GM12878 (cell line): ENCODE measurements at regions not wholly inside any gene's neighbourhood (a gene's known extent, or its start where the extent isn't known, plus 50 kb on each side); places are given as distances from the start of the nearest gene placed in this dataset.

Experiments
- ATAC-seq: fragments of 200-7000 bp; cut with Tn5 transposase; 3 replicates; pipeline ENCODE4 v1.9.1; 2020; ENCODE audit warnings: mild to moderate bottlenecking, moderate library complexity
- BruUV-seq: library from RNA; stranded (reverse); fragments of 400-500 nt; replicated peaks from 2 replicates; lab custom pipeline; 2021; lab: Mats Ljungman, UMichigan
- CTCF ChIA-PET: fragments of 300-600 bp; sonication (Branson Sonifier 250); formaldehyde crosslinking; extraction: SDS; loops from one replicate; lab custom pipeline; 2021; ENCODE audit warnings: inconsistent platforms; lab: Yijun Ruan, JAX
- POLR2A ChIA-PET: fragments of 350-600 bp; formaldehyde crosslinking; extraction: SDS; loops from one replicate; lab custom pipeline; 2021; ENCODE audit warnings: inconsistent platforms; lab: Charles Lee
- RAD21 ChIA-PET: fragments of 300-600 bp; sonication (Branson Sonifier 250); formaldehyde crosslinking; loops from one replicate; lab custom pipeline; 2023; ENCODE audit warnings: antibody characterized with exemption; ENCODE audit not compliant: unreplicated experiment; lab: Charles Lee
- SMC1A ChIA-PET: fragments of 300-600 bp; sonication (Branson Sonifier 250); formaldehyde crosslinking; loops from one replicate; lab custom pipeline; 2023; ENCODE audit not compliant: unreplicated experiment, uncharacterized antibody; lab: Charles Lee
- DNase-seq: peaks from one replicate; pipeline ENCODE4 v3.0.0-alpha.2; 2011; ENCODE audit warnings: low read depth, low spot score
- FAIRE-seq: peaks from 3 replicates; lab custom pipeline; 2011; peaks lifted over from hg19 to GRCh38; lab: Jason Lieb, UNC
- H2AFZ ChIP-seq: 2 replicates; pipeline ENCODE4 v1.6.0; 2011; ENCODE audit warnings: low read depth, low read length, control low read depth; ENCODE audit not compliant: control insufficient read depth
- H3K27ac ChIP-seq: 2 replicates; pipeline ENCODE4 v1.5.1; 2011; ENCODE audit warnings: control low read depth; ENCODE audit not compliant: control insufficient read depth, insufficient read depth
- H3K27me3 ChIP-seq, 2 experiments: replicated peaks in 1 of 2; 2 replicates each; pipeline versions ENCODE4 v1.6.0 to v1.6.1; 2011; ENCODE audit warnings: low read length in 1 of 2; ENCODE audit not compliant: control insufficient read depth in 2 of 2, insufficient read depth in 2 of 2
- H3K36me3 ChIP-seq, 2 experiments: 2 replicates each; pipeline ENCODE4 v1.5.1; 2011; ENCODE audit warnings: low read length in 1 of 2; ENCODE audit not compliant: control insufficient read depth in 2 of 2, insufficient read depth in 2 of 2
- H3K4me1 ChIP-seq: 2 replicates; pipeline ENCODE4 v1.6.1; 2011; ENCODE audit warnings: mild to moderate bottlenecking, low read length, moderate library complexity, mixed read lengths; ENCODE audit not compliant: control insufficient read depth, insufficient read depth
- H3K4me2 ChIP-seq: 2 replicates; pipeline ENCODE4 v1.6.0; 2011; ENCODE audit warnings: control low read depth; ENCODE audit not compliant: control insufficient read depth, insufficient read depth
- H3K4me3 ChIP-seq: fragments of 200-600 bp; sonication (generic); 2 replicates; pipeline ENCODE4 v1.5.1; 2016
- H3K79me2 ChIP-seq: 2 replicates; pipeline ENCODE4 v1.6.0; 2011; ENCODE audit warnings: low read length; ENCODE audit not compliant: control insufficient read depth, insufficient read depth
- H3K9ac ChIP-seq: 2 replicates; pipeline ENCODE4 v1.8.0; 2011; ENCODE audit warnings: low read length, control low read depth, mixed read lengths; ENCODE audit not compliant: control insufficient read depth, insufficient read depth
- H3K9me3 ChIP-seq: replicated peaks from 3 replicates; pipeline ENCODE4 v1.5.1; 2011; ENCODE audit warnings: mild to moderate bottlenecking, low read length; ENCODE audit not compliant: control insufficient read depth, insufficient read depth
- H4K20me1 ChIP-seq: 2 replicates; pipeline ENCODE4 v1.6.0; 2011; ENCODE audit not compliant: control insufficient read depth, insufficient read depth
- BCL11A ChIP-seq: IDR thresholded peaks from 2 replicates; pipeline ENCODE4 v1.6.1; 2011; ENCODE audit warnings: low read depth, low read length
- BRCA1 ChIP-seq: IDR thresholded peaks from 2 replicates; pipeline ENCODE4 v1.6.1; 2011; ENCODE audit warnings: low read depth, low read length, improper control_type of control experiment
- CEBPB ChIP-seq, 2 experiments: fragments of 150-350 bp in 1 of 2; IDR thresholded peaks; 2 replicates each; pipeline ENCODE4 v1.6.1; 2012 to 2014; ENCODE audit warnings: low read depth in 2 of 2, low read length in 2 of 2, borderline replicate concordance in 1 of 2, inconsistent platforms in 1 of 2
- EP300 ChIP-seq, 2 experiments: fragments of 150-350 bp in 1 of 2; IDR thresholded peaks; 2 replicates each; pipeline ENCODE4 v1.6.1; 2011 to 2012; ENCODE audit warnings: low read depth in 2 of 2, low read length in 2 of 2, borderline replicate concordance in 1 of 2, improper control_type of control experiment in 1 of 2, inconsistent platforms in 1 of 2; ENCODE audit not compliant: control insufficient read depth in 1 of 2
- HCFC1 ChIP-seq: fragments of 150-350 bp; IDR thresholded peaks from 2 replicates; pipeline ENCODE4 v1.6.1; 2014; ENCODE audit warnings: low read length
- IKZF2 ChIP-seq, 2 experiments: fragments of 450-650 bp; IDR thresholded peaks; 2 replicates each; pipeline ENCODE4 v1.6.1; 2017; ENCODE audit warnings: mild to moderate bottlenecking in 2 of 2, moderate library complexity in 2 of 2
- JUNB ChIP-seq: IDR thresholded peaks from 2 replicates; pipeline ENCODE4 v1.6.1; 2016; ENCODE audit warnings: antibody characterized with exemption, mild to moderate bottlenecking
- KAT2A ChIP-seq: conservative IDR thresholded peaks from 2 replicates; pipeline ENCODE4 v1.6.1; 2011; ENCODE audit warnings: low read depth, low read length; ENCODE audit not compliant: control insufficient read depth
- MTA3 ChIP-seq: IDR thresholded peaks from 2 replicates; pipeline ENCODE4 v1.6.1; 2012; ENCODE audit warnings: low read length, inconsistent platforms, borderline replicate concordance
- PAX8 ChIP-seq: fragments of 450-650 bp; IDR thresholded peaks from 2 replicates; pipeline ENCODE4 v1.6.1; 2017; ENCODE audit warnings: mild to moderate bottlenecking, moderate library complexity
- SMAD5 ChIP-seq: IDR thresholded peaks from 2 replicates; pipeline ENCODE4 v1.6.1; 2016; ENCODE audit warnings: antibody characterized with exemption, low read depth
- STAT1 ChIP-seq: fragments of 450-650 bp; conservative IDR thresholded peaks from 2 replicates; pipeline ENCODE4 v1.6.1; 2014; ENCODE audit warnings: antibody characterized with exemption, mild to moderate bottlenecking
- TARDBP ChIP-seq: IDR thresholded peaks from 2 replicates; pipeline ENCODE4 v1.6.1; 2016; ENCODE audit warnings: borderline replicate concordance
- TCF12 ChIP-seq: IDR thresholded peaks from 2 replicates; pipeline ENCODE4 v1.6.1; 2011; ENCODE audit warnings: low read depth, mild to moderate bottlenecking, low read length
- ZBED1 ChIP-seq: IDR thresholded peaks from 2 replicates; pipeline ENCODE4 v1.6.1; 2016; ENCODE audit warnings: borderline replicate concordance
- ZNF622 ChIP-seq: fragments of 450-650 bp; IDR thresholded peaks from 2 replicates; pipeline ENCODE4 v1.6.1; 2017; ENCODE audit warnings: mild to moderate bottlenecking, inconsistent platforms
- WGBS: methylation state at CpG from one replicate; pipeline ENCODE4 v1.1.6; 2016; ENCODE audit warnings: low lambda C conversion rate; ENCODE audit not compliant: insufficient replicate concordance, insufficient coverage; ENCODE audit errors: missing lambda C conversion rate; 5-methylcytosine and 5-hydroxymethylcytosine counted together
- in situ Hi-C: fragments of 300-500 bp; cut with MboI; formaldehyde crosslinking; loops from 9 replicates; pipeline ENCODE4 v1.14.3; 2018; ENCODE audit warnings: mixed read lengths
- intact Hi-C: fragments of 100-400 bp; cut with micrococcal nuclease; formaldehyde crosslinking; loops from one replicate; pipeline ENCODE4 v1.14.2; 2022; ENCODE audit not compliant: unreplicated experiment
- TF ChIP-seq, protein P1 (sequence below): fragments of 150-350 bp; IDR thresholded peaks from 2 replicates; pipeline ENCODE4 v1.6.1; 2016; ENCODE audit warnings: low read depth, low read length
- TF ChIP-seq, protein P2 (sequence below): fragments of 150-350 bp; IDR thresholded peaks from 2 replicates; pipeline ENCODE4 v1.6.1; 2014; ENCODE audit warnings: mild to moderate bottlenecking, low read depth, low read length
- TF ChIP-seq, protein P3 (sequence below): fragments of 450-650 bp; IDR thresholded peaks from 2 replicates; pipeline ENCODE4 v1.6.1; 2018; ENCODE audit warnings: borderline replicate concordance, mild to moderate bottlenecking; ENCODE audit not compliant: partially characterized antibody

DNA sequence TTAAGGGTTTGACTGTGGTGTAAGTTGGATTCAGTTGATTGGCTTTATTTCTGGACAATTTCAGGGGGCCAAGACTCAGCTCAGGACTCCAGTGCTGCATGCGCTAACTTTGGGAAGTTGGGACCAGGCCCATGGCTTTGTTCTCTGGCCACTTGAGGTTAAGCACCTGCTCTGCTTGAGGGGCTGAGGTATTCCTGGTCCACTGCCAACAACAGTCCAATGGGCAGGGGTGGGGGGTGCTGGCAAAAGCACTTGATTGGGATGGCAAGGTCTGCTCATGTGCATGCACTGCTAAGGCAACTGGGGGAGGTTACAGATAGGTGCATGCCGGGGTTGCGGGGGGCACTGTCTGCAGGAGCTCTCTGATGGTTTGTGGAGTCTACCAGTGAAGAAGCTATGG is 52.6 kb upstream of the ASB17 start:
- H3K9ac ChIP-seq = no peak overlapping the region
- no peak overlapping the region for H3K27ac ChIP-seq
- no peak overlapping the region for H2AFZ ChIP-seq
- WGBS = 48% methylated on average over 3 of the region's 3 CpGs
- FAIRE-seq (no peak), ATAC-seq (no peak), DNase-seq (no peak)
- no peaks in the 10 kb centered on the region for H3K27me3 ChIP-seq
- BruUV-seq = no TSS peak
- no peaks in the 10 kb centered on the region for H3K79me2 ChIP-seq
- no peak overlapping the region for H3K4me2 ChIP-seq
- intact Hi-C loops = loop anchor here (5.0 to 10.0 kb wide), 3 partner anchors 47 to 262 kb away; partner anchors contain the start of genes ACADM and RABGGTB
- H3K36me3 ChIP-seq = no peaks in the 10 kb centered on the region
- no peaks in the 10 kb centered on the region for H4K20me1 ChIP-seq
- in situ Hi-C loops = loop anchor here (5.0 to 10.0 kb wide), 2 partner anchors 197 to 260 kb away; partner anchors contain the start of genes ACADM and RABGGTB
- CTCF ChIA-PET = interaction anchor here (0.6 to 2.7 kb wide), 4 partner anchors 8 to 168 kb away, joined by 3 to 12 read pairs (median 4); no protein-coding TSS in a partner anchor
- POLR2A ChIA-PET = interaction anchor here (0.6 kb wide), 1 partner anchor 275 kb away, joined by 3 read pairs; no protein-coding TSS in a partner anchor
- RAD21 ChIA-PET = interaction anchor here (0.6 to 1.7 kb wide), 7 partner anchors 11 to 1162 kb away, joined by 3 to 11 read pairs (median 4); no protein-coding TSS in a partner anchor
- TF ChIP-seq BCL11A (no peak), ZNF622 (no peak), BRCA1 (no peak), STAT1 (no peak), CEBPB (IDR thresholded peaks at IDR 0.05; ENCODE audit: borderline replicate concordance in 1 of 2, low read depth in 2 of 2, low read length in 2 of 2) (no peak), HCFC1 (no peak), IKZF2 (IDR thresholded peaks at IDR 0.05) (no peak), ZBED1 (no peak), PAX8 (no peak), JUNB (no peak), TCF12 (no peak), KAT2A (no peak), MTA3 (no peak), TARDBP (no peak), SMAD5 (no peak), EP300 (IDR thresholded peaks at IDR 0.05; ENCODE audit: borderline replicate concordance in 1 of 2, control insufficient read depth in 1 of 2, low read depth in 2 of 2, low read length in 2 of 2) (no peak)
- TF ChIP-seq, protein P1, sequence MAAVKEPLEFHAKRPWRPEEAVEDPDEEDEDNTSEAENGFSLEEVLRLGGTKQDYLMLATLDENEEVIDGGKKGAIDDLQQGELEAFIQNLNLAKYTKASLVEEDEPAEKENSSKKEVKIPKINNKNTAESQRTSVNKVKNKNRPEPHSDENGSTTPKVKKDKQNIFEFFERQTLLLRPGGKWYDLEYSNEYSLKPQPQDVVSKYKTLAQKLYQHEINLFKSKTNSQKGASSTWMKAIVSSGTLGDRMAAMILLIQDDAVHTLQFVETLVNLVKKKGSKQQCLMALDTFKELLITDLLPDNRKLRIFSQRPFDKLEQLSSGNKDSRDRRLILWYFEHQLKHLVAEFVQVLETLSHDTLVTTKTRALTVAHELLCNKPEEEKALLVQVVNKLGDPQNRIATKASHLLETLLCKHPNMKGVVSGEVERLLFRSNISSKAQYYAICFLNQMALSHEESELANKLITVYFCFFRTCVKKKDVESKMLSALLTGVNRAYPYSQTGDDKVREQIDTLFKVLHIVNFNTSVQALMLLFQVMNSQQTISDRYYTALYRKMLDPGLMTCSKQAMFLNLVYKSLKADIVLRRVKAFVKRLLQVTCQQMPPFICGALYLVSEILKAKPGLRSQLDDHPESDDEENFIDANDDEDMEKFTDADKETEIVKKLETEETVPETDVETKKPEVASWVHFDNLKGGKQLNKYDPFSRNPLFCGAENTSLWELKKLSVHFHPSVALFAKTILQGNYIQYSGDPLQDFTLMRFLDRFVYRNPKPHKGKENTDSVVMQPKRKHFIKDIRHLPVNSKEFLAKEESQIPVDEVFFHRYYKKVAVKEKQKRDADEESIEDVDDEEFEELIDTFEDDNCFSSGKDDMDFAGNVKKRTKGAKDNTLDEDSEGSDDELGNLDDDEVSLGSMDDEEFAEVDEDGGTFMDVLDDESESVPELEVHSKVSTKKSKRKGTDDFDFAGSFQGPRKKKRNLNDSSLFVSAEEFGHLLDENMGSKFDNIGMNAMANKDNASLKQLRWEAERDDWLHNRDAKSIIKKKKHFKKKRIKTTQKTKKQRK = no peak
- TF ChIP-seq, protein P2, sequence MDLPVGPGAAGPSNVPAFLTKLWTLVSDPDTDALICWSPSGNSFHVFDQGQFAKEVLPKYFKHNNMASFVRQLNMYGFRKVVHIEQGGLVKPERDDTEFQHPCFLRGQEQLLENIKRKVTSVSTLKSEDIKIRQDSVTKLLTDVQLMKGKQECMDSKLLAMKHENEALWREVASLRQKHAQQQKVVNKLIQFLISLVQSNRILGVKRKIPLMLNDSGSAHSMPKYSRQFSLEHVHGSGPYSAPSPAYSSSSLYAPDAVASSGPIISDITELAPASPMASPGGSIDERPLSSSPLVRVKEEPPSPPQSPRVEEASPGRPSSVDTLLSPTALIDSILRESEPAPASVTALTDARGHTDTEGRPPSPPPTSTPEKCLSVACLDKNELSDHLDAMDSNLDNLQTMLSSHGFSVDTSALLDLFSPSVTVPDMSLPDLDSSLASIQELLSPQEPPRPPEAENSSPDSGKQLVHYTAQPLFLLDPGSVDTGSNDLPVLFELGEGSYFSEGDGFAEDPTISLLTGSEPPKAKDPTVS = no peak
- TF ChIP-seq, protein P3, sequence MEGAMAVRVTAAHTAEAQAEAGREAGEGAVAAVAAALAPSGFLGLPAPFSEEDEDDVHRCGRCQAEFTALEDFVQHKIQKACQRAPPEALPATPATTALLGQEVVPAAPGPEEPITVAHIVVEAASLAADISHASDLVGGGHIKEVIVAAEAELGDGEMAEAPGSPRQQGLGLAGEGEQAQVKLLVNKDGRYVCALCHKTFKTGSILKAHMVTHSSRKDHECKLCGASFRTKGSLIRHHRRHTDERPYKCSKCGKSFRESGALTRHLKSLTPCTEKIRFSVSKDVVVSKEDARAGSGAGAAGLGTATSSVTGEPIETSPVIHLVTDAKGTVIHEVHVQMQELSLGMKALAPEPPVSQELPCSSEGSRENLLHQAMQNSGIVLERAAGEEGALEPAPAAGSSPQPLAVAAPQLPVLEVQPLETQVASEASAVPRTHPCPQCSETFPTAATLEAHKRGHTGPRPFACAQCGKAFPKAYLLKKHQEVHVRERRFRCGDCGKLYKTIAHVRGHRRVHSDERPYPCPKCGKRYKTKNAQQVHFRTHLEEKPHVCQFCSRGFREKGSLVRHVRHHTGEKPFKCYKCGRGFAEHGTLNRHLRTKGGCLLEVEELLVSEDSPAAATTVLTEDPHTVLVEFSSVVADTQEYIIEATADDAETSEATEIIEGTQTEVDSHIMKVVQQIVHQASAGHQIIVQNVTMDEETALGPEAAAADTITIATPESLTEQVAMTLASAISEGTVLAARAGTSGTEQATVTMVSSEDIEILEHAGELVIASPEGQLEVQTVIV = no peak
- peaks cover 3% of the 10 kb centered on the region for H3K9me3 ChIP-seq
- SMC1A ChIA-PET = interaction anchor here (0.7 to 3.6 kb wide), 9 partner anchors 8 to 965 kb away, joined by 3 to 15 read pairs (median 4); no protein-coding TSS in a partner anchor
- peaks cover 9% of the 10 kb centered on the region for H3K4me1 ChIP-seq
- no peak overlapping the region for H3K4me3 ChIP-seq
